B cell (primary cell): ENCODE measurements at regions not wholly inside any gene's neighbourhood (a gene's known extent, or its start where the extent isn't known, plus 50 kb on each side); places are given as distances from the start of the nearest gene placed in this dataset.

Experiments
- ATAC-seq: fragments of 200-7000 bp; cut with Tn5 transposase; one replicate; pipeline ENCODE4 v1.10.0; 2021; ENCODE audit warnings: low read depth, mild to moderate bottlenecking, moderate number of reproducible peaks, moderate library complexity
- CTCF ChIA-PET: fragments of 350-600 bp; sonication (Branson Sonifier 250); formaldehyde crosslinking; loops from one replicate; lab custom pipeline; 2021; ENCODE audit warnings: antibody characterized with exemption, inconsistent platforms; lab: Charles Lee
- POLR2A ChIA-PET: fragments of 350-600 bp; sonication (Branson Sonifier 250); formaldehyde crosslinking; loops from one replicate; lab custom pipeline; 2021; ENCODE audit warnings: antibody characterized with exemption; lab: Charles Lee
- DNase-seq: peaks from one replicate; pipeline ENCODE4 v3.0.0; 2013
- H2AFZ ChIP-seq: 2 replicates; pipeline ENCODE4 v1.6.1; 2012; ENCODE audit warnings: mild to moderate bottlenecking, low read depth, low read length; ENCODE audit not compliant: insufficient read depth, poor library complexity, severe bottlenecking
- H3K27ac ChIP-seq, 2 donors: 1 replicate in 1 of 2; 2 replicates in 1 of 2; pipeline ENCODE4 v1.5.1; 2012 to 2013; ENCODE audit warnings: low read length in 2 of 2, mild to moderate bottlenecking in 2 of 2, moderate library complexity in 1 of 2
- H3K27me3 ChIP-seq, 4 experiments: fragments of 200-600 bp in 1 of 4; sonication (generic) in 1 of 4; replicated peaks in 1 of 4; 1 replicate in 2 of 4; 2 replicates in 2 of 4; pipeline versions ENCODE4 v1.6.1 to v1.7.0; 2013 to 2016; ENCODE audit warnings: low read length in 3 of 4, mild to moderate bottlenecking in 2 of 4, mixed read lengths in 1 of 4, moderate library complexity in 1 of 4; ENCODE audit not compliant: insufficient read depth in 4 of 4, control insufficient read depth in 3 of 4; ENCODE audit errors: control extremely low read depth in 1 of 4
- H3K36me3 ChIP-seq, 2 experiments: replicated peaks in 1 of 2; 1 replicate in 1 of 2; 2 replicates in 1 of 2; pipeline versions ENCODE4 v1.6.1 to v1.7.1; 2013; ENCODE audit warnings: low read length in 1 of 2; ENCODE audit not compliant: insufficient read depth in 2 of 2, control insufficient read depth in 1 of 2; ENCODE audit errors: control extremely low read depth in 1 of 2, extremely low read depth in 1 of 2
- H3K4me1 ChIP-seq, 2 donors: fragments of 200-600 bp in 1 of 2; sonication (generic) in 1 of 2; 1 replicate in 1 of 2; 2 replicates in 1 of 2; pipeline versions ENCODE4 v1.5.1 to v1.6.1; 2013 to 2017; ENCODE audit warnings: low read length in 2 of 2; ENCODE audit not compliant: control insufficient read depth in 2 of 2, insufficient read depth in 2 of 2
- H3K4me2 ChIP-seq: replicated peaks from 2 replicates; pipeline ENCODE3; 2012; ENCODE audit warnings: mild to moderate bottlenecking, low read depth, low read length; ENCODE audit not compliant: poor library complexity, severe bottlenecking
- H3K4me3 ChIP-seq, 5 experiments: fragments of 200-600 bp in 1 of 5; sonication (generic) in 1 of 5; 1 replicate in 3 of 5; 2 replicates in 2 of 5; pipeline versions ENCODE4 v1.5.1 to v1.7.0; 2011 to 2016; ENCODE audit warnings: low read length in 4 of 5, mild to moderate bottlenecking in 4 of 5, low read depth in 2 of 5, control low read depth in 1 of 5, moderate library complexity in 1 of 5; ENCODE audit not compliant: insufficient read depth in 1 of 5; ENCODE audit errors: control extremely low read depth in 1 of 5, extremely low read depth in 1 of 5
- H3K79me2 ChIP-seq: fragments of 200-600 bp; sonication (generic); one replicate; pipeline ENCODE4 v1.6.0; 2016; ENCODE audit warnings: low read length; ENCODE audit not compliant: control insufficient read depth, insufficient read depth
- H3K9ac ChIP-seq: fragments of 200-600 bp; sonication (generic); 2 replicates; pipeline ENCODE4 v1.6.1; 2017; ENCODE audit warnings: mild to moderate bottlenecking, low read length, moderate library complexity
- H3K9me3 ChIP-seq, 3 donors: one replicate each; pipeline versions ENCODE4 v1.6.1 to v1.7.1; 2013; ENCODE audit warnings: low read length in 2 of 3; ENCODE audit not compliant: control insufficient read depth in 2 of 3, insufficient read depth in 1 of 3; ENCODE audit errors: control extremely low read depth in 1 of 3
- H4K20me1 ChIP-seq: 2 replicates; pipeline ENCODE4 v1.6.0; 2012; ENCODE audit warnings: mild to moderate bottlenecking, low read length; ENCODE audit not compliant: insufficient read depth, control insufficient read depth, poor library complexity, severe bottlenecking
- H3K27ac Mint-ChIP-seq: one replicate; pipeline ENCODE4 v1.8.0; 2021; ENCODE audit warnings: mixed read lengths
- H3K27me3 Mint-ChIP-seq: one replicate; pipeline ENCODE4 v1.8.0; 2021; ENCODE audit warnings: mixed read lengths
- H3K4me1 Mint-ChIP-seq: one replicate; pipeline ENCODE4 v1.8.0; 2021; ENCODE audit warnings: mixed read lengths
- H3K4me3 Mint-ChIP-seq: one replicate; pipeline ENCODE4 v1.8.0; 2021; ENCODE audit warnings: mixed read lengths
- H3K9me3 Mint-ChIP-seq: one replicate; pipeline ENCODE4 v1.8.0; 2022; ENCODE audit warnings: mixed read lengths; ENCODE audit not compliant: insufficient read depth
- CTCF ChIP-seq: fragments of 200-600 bp; IDR thresholded peaks from one replicate; pipeline ENCODE4 v1.8.0; 2022; ENCODE audit warnings: antibody characterized with exemption, mild to moderate bottlenecking
- EZH2 ChIP-seq: IDR thresholded peaks from 2 replicates; pipeline ENCODE4 v1.6.1; 2012; ENCODE audit warnings: borderline replicate concordance, low read depth, mild to moderate bottlenecking, moderate library complexity, low read length; ENCODE audit not compliant: insufficient read depth, poor library complexity, severe bottlenecking
- WGBS: methylation state at CpG from one replicate; pipeline ENCODE4 v1.1.5; 2013; ENCODE audit warnings: missing lambda C conversion rate; ENCODE audit not compliant: insufficient coverage; 5-methylcytosine and 5-hydroxymethylcytosine counted together
- intact Hi-C: fragments of 100-400 bp; cut with micrococcal nuclease; formaldehyde crosslinking; loops from one replicate; pipeline ENCODE4 v1.10.0; 2022

DNA sequence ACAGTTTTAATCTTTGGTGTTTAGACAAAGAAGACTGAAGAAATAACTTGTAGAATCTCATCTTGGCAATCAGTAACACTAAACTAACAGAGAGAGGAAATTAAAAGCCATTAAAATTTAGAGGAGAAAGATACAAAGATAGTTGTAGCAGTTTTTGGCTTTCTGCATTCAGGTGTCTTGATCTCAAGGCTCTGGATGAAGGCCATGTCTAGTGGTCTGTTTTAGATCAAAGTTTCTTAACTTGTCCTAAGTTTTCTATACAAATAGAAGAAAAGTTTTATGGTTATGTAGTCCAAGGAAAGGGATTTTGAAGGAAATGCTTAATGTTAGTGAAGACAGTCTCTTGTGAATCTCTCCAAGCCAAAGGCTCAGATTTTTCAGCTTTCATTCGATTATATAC is 222.9 kb downstream of the BCHE start:
- H2AFZ ChIP-seq: no peak overlapping the region
- no peaks in the 10 kb centered on the region for H3K27me3 Mint-ChIP-seq
- no peak overlapping the region for H3K4me2 ChIP-seq
- no peaks in the 10 kb centered on the region for H3K4me1 Mint-ChIP-seq
- DNase-seq (no peak), ATAC-seq (no peak)
- H3K9me3 Mint-ChIP-seq: no peaks in the 10 kb centered on the region
- no peaks in the 10 kb centered on the region for H3K36me3 ChIP-seq
- no peak overlapping the region for H3K4me3 ChIP-seq
- intact Hi-C loops: no loop called here
- no peak overlapping the region for H3K27ac ChIP-seq
- ChIA-PET POLR2A (no interaction called here), CTCF (no interaction called here)
- WGBS: no CpG with 5 or more reads among the region's 1 CpG
- no peak overlapping the region for H3K4me3 Mint-ChIP-seq
- no peaks in the 10 kb centered on the region for H3K27me3 ChIP-seq
- H3K9me3 ChIP-seq: no peaks in the 10 kb centered on the region
- no peak for TF ChIP-seq EZH2
- no peak for TF ChIP-seq CTCF
- no peaks in the 10 kb centered on the region for H3K79me2 ChIP-seq
- H3K9ac ChIP-seq: no peak overlapping the region
- H3K4me1 ChIP-seq: no peaks in the 10 kb centered on the region
- H3K27ac Mint-ChIP-seq: no peak overlapping the region
- no peaks in the 10 kb centered on the region for H4K20me1 ChIP-seq

GRCh38 chr3:165613014-165613413 is 224.2 kb downstream of the BCHE start:
- Histone ChIP-seq H3K27ac (no peak overlapping the region), H3K27me3 (no peaks in the 10 kb centered on the region), H3K36me3 (no peaks in the 10 kb centered on the region), H3K4me1 (no peaks in the 10 kb centered on the region), H3K79me2 (no peaks in the 10 kb centered on the region), H2AFZ (no peak overlapping the region), H4K20me1 (no peaks in the 10 kb centered on the region), H3K9me3 (no peaks in the 10 kb centered on the region), H3K4me2 (no peak overlapping the region), H3K4me3 (no peak overlapping the region), H3K9ac (no peak overlapping the region)
- H3K4me1 Mint-ChIP-seq: no peaks in the 10 kb centered on the region
- DNase-seq (no peak), ATAC-seq (no peak)
- CTCF ChIA-PET: no interaction called here
- H3K27me3 Mint-ChIP-seq: no peaks in the 10 kb centered on the region
- intact Hi-C loops: no loop called here
- POLR2A ChIA-PET: no interaction called here
- H3K9me3 Mint-ChIP-seq: no peaks in the 10 kb centered on the region
- no CpG with 5 or more reads among the region's 4 CpGs for WGBS
- no peak overlapping the region for H3K27ac Mint-ChIP-seq
- TF ChIP-seq EZH2 (no peak), CTCF (no peak)
- no peak overlapping the region for H3K4me3 Mint-ChIP-seq
